ENCODE measurements at regions not wholly inside any gene's neighbourhood (a gene's known extent, or its start where the extent isn't known, plus 50 kb on each side); places are given as distances from the start of the nearest gene placed in this dataset.

GRCh38 chr10:28186887-28187578 is 115.8 kb downstream of the MPP7 start:
- no peak for TF ChIP-seq CTCF (conservative IDR thresholded peaks at IDR 0.05; ENCODE audit: low read depth, low read length)
- TF ChIP-seq EZH2 (IDR thresholded peaks at IDR 0.05; ENCODE audit: borderline replicate concordance, low read depth, low read length, poor library complexity, severe bottlenecking) = no peak
